ENCODE measurements at regions not wholly inside any gene's neighbourhood (a gene's known extent, or its start where the extent isn't known, plus 50 kb on each side); places are given as distances from the start of the nearest gene placed in this dataset.

DNA sequence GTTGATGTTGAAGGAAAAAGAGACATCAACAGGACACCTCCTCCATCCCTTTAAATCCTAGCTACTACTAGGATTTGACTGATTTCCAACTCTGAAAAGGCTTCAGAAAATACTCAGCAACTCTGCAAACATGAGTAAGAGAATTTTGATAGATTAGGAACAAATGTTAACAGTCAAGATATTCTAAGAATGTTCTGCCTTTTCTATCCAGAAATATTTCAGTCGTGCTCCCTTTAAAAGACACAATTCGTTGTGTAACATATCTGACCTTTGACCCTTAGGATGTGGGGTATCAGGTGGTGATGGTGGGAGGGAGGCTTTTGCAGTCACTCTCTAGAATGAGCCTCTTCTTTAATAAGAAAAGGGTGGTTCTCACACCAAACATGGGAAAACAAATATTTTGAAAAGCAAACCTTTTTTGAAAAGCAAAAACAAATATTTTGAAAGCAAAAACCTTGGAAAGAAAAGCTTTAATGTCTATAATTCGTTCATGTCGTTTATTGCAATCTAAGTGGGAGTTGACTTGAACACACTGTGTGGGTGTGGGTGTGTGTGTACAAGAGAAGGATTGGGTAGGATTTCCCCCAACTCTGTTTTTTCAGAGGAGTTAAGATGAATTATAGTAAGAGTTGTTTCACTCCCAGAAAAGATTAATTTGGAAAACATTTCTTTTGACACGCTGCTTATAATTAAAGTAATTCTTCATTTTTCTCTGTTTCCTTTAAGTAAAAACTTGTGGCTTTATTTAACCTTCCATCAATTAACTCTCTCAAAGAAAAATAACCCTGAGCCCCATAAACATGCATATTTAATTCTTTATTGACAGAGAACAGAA lies 152.8 kb downstream of the TMEM167A start:
- H3K9ac ChIP-seq (ENCODE audit: low read depth in 1 of 2, low read length in 2 of 2), result no peak overlapping the region
- H3K27me3 ChIP-seq (ENCODE audit: control insufficient read depth in 2 of 2, insufficient read depth in 2 of 2, low read length in 2 of 2), result no peaks in the 10 kb centered on the region
- H3K4me1 ChIP-seq (ENCODE audit: control insufficient read depth in 2 of 2, insufficient read depth in 2 of 2, low read length in 2 of 2), result no peaks in the 10 kb centered on the region
- H3K36me3 ChIP-seq (ENCODE audit: control insufficient read depth in 2 of 2, insufficient read depth in 2 of 2, low read length in 2 of 2), result no peaks in the 10 kb centered on the region
- no peak overlapping the region for H3K4me3 ChIP-seq (ENCODE audit: low read length in 2 of 2)
- H3K27ac ChIP-seq (ENCODE audit: low read depth in 2 of 2, low read length in 2 of 2), result no peak overlapping the region
- no peaks in the 10 kb centered on the region for H3K9me3 ChIP-seq (ENCODE audit: control insufficient read depth in 2 of 2, low read length in 2 of 2)

DNA sequence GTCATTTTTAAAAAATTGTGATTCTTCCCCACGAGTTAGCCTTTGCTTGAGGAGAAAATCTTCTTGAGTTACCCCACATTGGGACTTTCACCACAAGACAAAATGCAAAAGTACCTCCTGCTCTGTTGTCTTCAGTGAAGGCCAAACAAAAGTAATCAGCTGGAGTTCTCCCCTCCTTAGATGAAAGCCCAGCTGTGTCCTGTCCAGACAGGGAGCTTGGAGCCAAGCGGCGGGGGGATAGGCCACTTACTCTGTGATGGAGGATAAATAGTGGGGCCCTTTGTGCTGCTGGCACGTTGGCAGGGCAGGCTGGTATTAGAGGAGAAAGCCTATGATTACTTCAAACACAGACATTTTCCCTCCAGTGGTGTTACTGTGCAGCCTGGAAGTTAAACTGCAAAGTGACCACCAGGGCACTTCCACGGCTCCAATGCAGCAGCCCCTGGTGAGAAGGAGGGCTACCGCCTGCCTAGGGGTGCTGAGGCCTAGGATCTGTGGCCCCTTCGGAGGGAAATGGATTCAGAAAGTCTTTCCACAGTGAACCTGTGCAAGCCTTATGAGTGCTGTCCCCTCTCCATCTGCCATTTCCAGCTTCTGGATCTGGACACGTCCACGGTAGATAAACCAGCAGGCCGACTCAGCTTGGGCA lies 155.0 kb downstream of the TMEM167A start:
- Histone ChIP-seq H3K27ac (ENCODE audit: low read depth in 2 of 2, low read length in 2 of 2) (no peak overlapping the region), H3K9ac (ENCODE audit: low read depth in 1 of 2, low read length in 2 of 2) (no peak overlapping the region)

DNA sequence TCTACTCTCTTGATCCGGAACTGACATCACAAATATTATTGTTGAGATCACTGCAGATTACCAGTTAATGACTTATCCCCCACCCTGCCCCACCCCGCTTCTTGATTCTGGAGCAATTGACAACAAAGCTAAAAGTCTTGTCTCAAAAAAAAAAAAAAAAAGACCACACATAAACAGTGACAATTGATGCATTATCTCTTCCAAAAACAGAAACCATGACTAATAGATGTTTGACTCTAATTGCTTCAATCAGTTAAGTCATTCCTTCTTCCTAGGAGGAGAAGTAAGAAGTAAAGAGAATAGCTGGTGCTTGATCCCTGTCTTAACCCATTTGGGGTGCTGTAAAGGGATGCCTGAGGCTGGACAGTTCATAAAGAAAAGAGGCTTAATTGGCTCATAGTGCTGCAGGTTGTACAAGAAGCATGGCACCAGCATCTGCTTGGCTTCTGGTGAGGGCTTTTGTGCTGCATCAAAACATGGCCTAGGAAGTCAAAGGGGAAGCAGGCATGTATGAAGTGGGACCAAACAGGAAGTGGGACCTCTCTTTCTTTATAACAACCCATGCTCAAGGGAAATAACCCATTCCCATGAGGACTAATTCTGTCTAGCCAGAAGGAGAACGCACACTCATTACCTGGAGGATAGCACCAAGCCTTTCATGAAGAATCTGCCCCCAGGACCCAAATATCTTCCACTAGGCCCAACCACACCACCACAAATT lies 158.7 kb downstream of the TMEM167A start:
- H3K27me3 ChIP-seq (ENCODE audit: control insufficient read depth in 2 of 2, insufficient read depth in 2 of 2, low read length in 2 of 2), result peaks cover 0 to 1% of the 10 kb centered on the region in 2 donors
- no peak overlapping the region for H3K9ac ChIP-seq (ENCODE audit: low read depth in 1 of 2, low read length in 2 of 2)
- no peak overlapping the region for H3K4me3 ChIP-seq (ENCODE audit: low read length in 2 of 2)
- H3K36me3 ChIP-seq (ENCODE audit: control insufficient read depth in 2 of 2, insufficient read depth in 2 of 2, low read length in 2 of 2), result no peaks in the 10 kb centered on the region
- no peaks in the 10 kb centered on the region for H3K4me1 ChIP-seq (ENCODE audit: control insufficient read depth in 2 of 2, insufficient read depth in 2 of 2, low read length in 2 of 2)
- H3K9me3 ChIP-seq (ENCODE audit: control insufficient read depth in 2 of 2, low read length in 2 of 2), result no peaks in the 10 kb centered on the region
- H3K27ac ChIP-seq (ENCODE audit: low read depth in 2 of 2, low read length in 2 of 2), result no peak overlapping the region

More for the DNA sequence above, 155.0 kb downstream of the TMEM167A start:
- Histone ChIP-seq H3K4me3 (ENCODE audit: low read length in 2 of 2) (no peak overlapping the region), H3K27me3 (ENCODE audit: control insufficient read depth in 2 of 2, insufficient read depth in 2 of 2, low read length in 2 of 2) (peaks cover 0 to 1% of the 10 kb centered on the region in 2 donors), H3K36me3 (ENCODE audit: control insufficient read depth in 2 of 2, insufficient read depth in 2 of 2, low read length in 2 of 2) (no peaks in the 10 kb centered on the region), H3K9me3 (ENCODE audit: control insufficient read depth in 2 of 2, low read length in 2 of 2) (no peaks in the 10 kb centered on the region), H3K4me1 (ENCODE audit: control insufficient read depth in 2 of 2, insufficient read depth in 2 of 2, low read length in 2 of 2) (no peaks in the 10 kb centered on the region)

DNA sequence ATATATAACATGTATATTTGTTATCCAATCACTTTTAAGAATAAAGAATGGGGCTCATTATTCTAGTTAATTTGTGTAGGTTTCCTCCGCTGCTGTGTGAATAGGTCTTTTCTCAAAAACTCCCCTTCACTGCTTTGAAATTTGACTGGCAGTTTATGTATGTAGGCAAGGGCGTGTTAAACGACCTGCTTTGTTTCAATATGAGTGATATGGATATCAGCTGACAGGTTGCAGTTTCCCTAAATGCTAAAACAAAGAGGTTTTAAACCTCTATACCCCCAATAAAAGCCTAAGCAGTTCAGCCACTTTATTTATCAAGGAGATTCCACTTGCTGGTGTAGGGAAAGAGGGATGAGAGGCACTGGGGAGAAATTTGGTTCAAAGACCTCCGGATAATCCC lies 159.6 kb downstream of the TMEM167A start:
- no peaks in the 10 kb centered on the region for H3K4me1 ChIP-seq (ENCODE audit: control insufficient read depth in 2 of 2, insufficient read depth in 2 of 2, low read length in 2 of 2)
- H3K27ac ChIP-seq (ENCODE audit: low read depth in 2 of 2, low read length in 2 of 2), result no peak overlapping the region
- no peak overlapping the region for H3K4me3 ChIP-seq (ENCODE audit: low read length in 2 of 2)
- no peaks in the 10 kb centered on the region for H3K9me3 ChIP-seq (ENCODE audit: control insufficient read depth in 2 of 2, low read length in 2 of 2)
- peaks cover 0 to 1% of the 10 kb centered on the region in 2 donors for H3K27me3 ChIP-seq (ENCODE audit: control insufficient read depth in 2 of 2, insufficient read depth in 2 of 2, low read length in 2 of 2)
- no peak overlapping the region for H3K9ac ChIP-seq (ENCODE audit: low read depth in 1 of 2, low read length in 2 of 2)
- H3K36me3 ChIP-seq (ENCODE audit: control insufficient read depth in 2 of 2, insufficient read depth in 2 of 2, low read length in 2 of 2), result no peaks in the 10 kb centered on the region

DNA sequence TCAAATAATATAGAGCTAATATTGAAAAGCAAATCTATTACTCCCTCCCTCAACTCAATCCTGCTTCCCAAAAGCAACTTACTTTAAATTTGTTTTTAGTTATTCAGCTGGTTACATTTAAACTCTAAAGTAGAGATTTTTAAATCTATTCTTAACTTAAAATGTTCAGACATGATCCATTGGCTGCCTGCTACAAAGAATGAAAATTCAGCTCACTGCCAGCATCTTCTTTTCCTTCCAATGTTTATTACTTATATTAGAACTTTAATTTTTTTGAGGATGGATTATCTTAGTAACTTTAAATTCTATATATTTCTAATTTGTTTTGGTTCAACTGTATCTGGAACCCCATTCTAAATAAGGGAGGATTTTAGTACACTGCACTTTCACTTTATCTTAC lies 163.2 kb downstream of the TMEM167A start:
- H3K4me3 ChIP-seq (ENCODE audit: low read length in 2 of 2), result no peak overlapping the region
- H3K27ac ChIP-seq (ENCODE audit: low read depth in 2 of 2, low read length in 2 of 2), result no peak overlapping the region
- no peaks in the 10 kb centered on the region for H3K4me1 ChIP-seq (ENCODE audit: control insufficient read depth in 2 of 2, insufficient read depth in 2 of 2, low read length in 2 of 2)
- no peaks in the 10 kb centered on the region for H3K9me3 ChIP-seq (ENCODE audit: control insufficient read depth in 2 of 2, low read length in 2 of 2)
- peaks cover 0 to 1% of the 10 kb centered on the region in 2 donors for H3K27me3 ChIP-seq (ENCODE audit: control insufficient read depth in 2 of 2, insufficient read depth in 2 of 2, low read length in 2 of 2)
- no peaks in the 10 kb centered on the region for H3K36me3 ChIP-seq (ENCODE audit: control insufficient read depth in 2 of 2, insufficient read depth in 2 of 2, low read length in 2 of 2)
- no peak overlapping the region for H3K9ac ChIP-seq (ENCODE audit: low read depth in 1 of 2, low read length in 2 of 2)

DNA sequence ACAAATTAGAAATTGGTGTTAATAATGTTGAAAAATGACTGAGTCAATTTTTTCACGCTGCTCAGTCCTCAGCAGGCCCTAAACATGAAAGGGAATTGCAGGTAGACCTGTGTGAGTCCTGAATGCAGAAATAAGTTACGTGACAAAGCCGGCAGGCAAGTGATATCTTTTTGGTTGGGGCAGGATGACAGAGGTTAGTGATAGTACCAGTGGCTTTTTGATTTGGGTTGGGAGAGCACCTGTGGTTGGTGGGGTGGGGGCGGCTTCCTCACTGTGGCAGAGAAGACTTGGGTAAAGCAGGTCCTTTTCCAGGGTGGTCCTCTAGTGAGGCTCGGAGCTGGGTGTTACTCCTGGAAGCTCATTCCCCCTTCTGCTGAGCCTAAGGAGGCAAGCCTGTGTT lies 164.7 kb downstream of the TMEM167A start:
- no peak overlapping the region for H3K9ac ChIP-seq (ENCODE audit: low read depth in 1 of 2, low read length in 2 of 2)
- no peak overlapping the region for H3K4me3 ChIP-seq (ENCODE audit: low read length in 2 of 2)
- H3K27ac ChIP-seq (ENCODE audit: low read depth in 2 of 2, low read length in 2 of 2), result no peak overlapping the region
- H3K4me1 ChIP-seq (ENCODE audit: control insufficient read depth in 2 of 2, insufficient read depth in 2 of 2, low read length in 2 of 2), result no peaks in the 10 kb centered on the region
- no peaks in the 10 kb centered on the region for H3K9me3 ChIP-seq (ENCODE audit: control insufficient read depth in 2 of 2, low read length in 2 of 2)
- no peaks in the 10 kb centered on the region for H3K27me3 ChIP-seq (ENCODE audit: control insufficient read depth in 2 of 2, insufficient read depth in 2 of 2, low read length in 2 of 2)
- H3K36me3 ChIP-seq (ENCODE audit: control insufficient read depth in 2 of 2, insufficient read depth in 2 of 2, low read length in 2 of 2), result no peaks in the 10 kb centered on the region

DNA sequence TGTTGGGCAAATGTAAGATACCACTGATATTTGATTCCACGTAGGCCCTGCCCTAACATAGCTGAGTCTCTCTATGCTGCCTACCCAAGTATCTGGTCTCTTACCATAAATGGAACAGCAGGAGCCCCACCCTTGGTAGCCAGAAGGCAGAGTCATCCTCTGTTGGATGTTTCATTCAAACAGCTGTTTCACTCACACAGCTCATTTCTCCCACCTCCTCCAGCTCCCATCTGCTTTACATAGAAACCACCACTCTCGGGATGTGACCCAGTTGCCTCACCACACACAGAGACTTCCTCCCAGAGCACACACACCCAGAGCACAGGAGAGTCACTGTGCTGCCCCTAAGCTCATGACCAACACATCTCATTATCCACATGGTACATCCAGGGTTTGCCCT lies 165.3 kb downstream of the TMEM167A start:
- Histone ChIP-seq H3K4me1 (ENCODE audit: control insufficient read depth in 2 of 2, insufficient read depth in 2 of 2, low read length in 2 of 2) (no peaks in the 10 kb centered on the region), H3K4me3 (ENCODE audit: low read length in 2 of 2) (no peak overlapping the region), H3K9me3 (ENCODE audit: control insufficient read depth in 2 of 2, low read length in 2 of 2) (no peaks in the 10 kb centered on the region), H3K9ac (ENCODE audit: low read depth in 1 of 2, low read length in 2 of 2) (no peak overlapping the region), H3K27me3 (ENCODE audit: control insufficient read depth in 2 of 2, insufficient read depth in 2 of 2, low read length in 2 of 2) (no peaks in the 10 kb centered on the region), H3K36me3 (ENCODE audit: control insufficient read depth in 2 of 2, insufficient read depth in 2 of 2, low read length in 2 of 2) (no peaks in the 10 kb centered on the region), H3K27ac (ENCODE audit: low read depth in 2 of 2, low read length in 2 of 2) (no peak overlapping the region)

DNA sequence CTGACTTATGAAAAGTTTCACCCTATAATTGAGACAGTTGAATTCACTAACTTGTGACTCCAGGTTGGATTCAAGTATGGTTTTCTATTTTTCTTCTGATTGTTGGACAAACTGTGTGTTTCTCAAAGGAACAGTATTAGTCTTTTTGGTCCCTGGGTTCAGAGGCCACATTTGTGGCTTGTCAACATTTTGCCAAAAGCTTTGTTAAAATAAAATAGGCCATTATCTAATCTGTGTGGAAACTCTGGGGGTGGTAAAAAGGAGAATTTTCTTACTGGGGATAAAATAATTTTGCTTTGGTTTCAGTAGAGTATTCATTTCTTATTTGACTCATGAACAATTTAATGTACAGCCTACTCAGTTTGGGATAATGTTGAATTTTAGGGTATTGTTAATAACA lies 166.3 kb downstream of the TMEM167A start:
- Histone ChIP-seq H3K27me3 (ENCODE audit: control insufficient read depth in 2 of 2, insufficient read depth in 2 of 2, low read length in 2 of 2) (no peaks in the 10 kb centered on the region), H3K4me1 (ENCODE audit: control insufficient read depth in 2 of 2, insufficient read depth in 2 of 2, low read length in 2 of 2) (no peaks in the 10 kb centered on the region), H3K4me3 (ENCODE audit: low read length in 2 of 2) (no peak overlapping the region), H3K9ac (ENCODE audit: low read depth in 1 of 2, low read length in 2 of 2) (no peak overlapping the region), H3K36me3 (ENCODE audit: control insufficient read depth in 2 of 2, insufficient read depth in 2 of 2, low read length in 2 of 2) (no peaks in the 10 kb centered on the region), H3K27ac (ENCODE audit: low read depth in 2 of 2, low read length in 2 of 2) (no peak overlapping the region), H3K9me3 (ENCODE audit: control insufficient read depth in 2 of 2, low read length in 2 of 2) (no peaks in the 10 kb centered on the region)

DNA sequence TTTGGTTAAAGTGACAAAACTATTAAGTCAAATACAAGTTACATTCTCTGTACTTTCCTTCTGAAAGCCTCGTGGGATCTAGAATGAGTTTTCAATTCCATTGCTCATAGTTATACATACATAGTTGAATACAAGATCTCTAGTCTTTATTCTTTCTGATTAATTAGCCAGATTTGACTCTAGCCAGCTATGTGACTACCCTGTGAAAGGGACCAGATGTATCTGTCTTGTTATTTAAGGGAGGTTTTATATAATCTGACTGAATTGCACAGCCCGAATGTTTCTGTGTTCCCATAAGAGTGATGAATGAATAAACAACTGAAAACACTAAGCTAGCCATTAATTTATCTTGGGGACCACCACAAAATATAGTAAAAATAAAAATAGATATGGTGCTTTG lies 166.7 kb downstream of the TMEM167A start:
- Histone ChIP-seq H3K9ac (ENCODE audit: low read depth in 1 of 2, low read length in 2 of 2) (no peak overlapping the region), H3K27ac (ENCODE audit: low read depth in 2 of 2, low read length in 2 of 2) (no peak overlapping the region), H3K27me3 (ENCODE audit: control insufficient read depth in 2 of 2, insufficient read depth in 2 of 2, low read length in 2 of 2) (no peaks in the 10 kb centered on the region), H3K4me3 (ENCODE audit: low read length in 2 of 2) (no peak overlapping the region), H3K4me1 (ENCODE audit: control insufficient read depth in 2 of 2, insufficient read depth in 2 of 2, low read length in 2 of 2) (no peaks in the 10 kb centered on the region), H3K36me3 (ENCODE audit: control insufficient read depth in 2 of 2, insufficient read depth in 2 of 2, low read length in 2 of 2) (no peaks in the 10 kb centered on the region), H3K9me3 (ENCODE audit: control insufficient read depth in 2 of 2, low read length in 2 of 2) (no peaks in the 10 kb centered on the region)

DNA sequence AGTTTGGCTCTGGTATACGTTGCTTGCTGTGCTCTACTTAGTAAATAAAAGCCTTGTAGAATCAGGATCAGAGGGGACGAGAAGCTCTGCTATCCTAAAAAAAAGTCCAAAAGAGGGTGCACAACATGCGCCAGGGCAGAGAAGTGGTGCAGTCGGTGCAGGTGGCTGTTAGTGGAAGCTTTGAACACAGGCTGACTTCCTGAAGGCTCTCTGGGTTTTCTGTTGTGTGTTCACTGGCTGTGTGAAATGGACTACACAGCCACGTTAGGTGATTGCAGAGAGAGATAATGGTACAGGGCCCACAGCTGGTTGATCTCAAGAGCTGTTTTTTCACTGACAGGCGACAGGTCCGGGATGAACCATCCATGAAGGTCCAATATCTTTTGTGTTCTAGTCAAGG lies 167.4 kb downstream of the TMEM167A start:
- Histone ChIP-seq H3K9ac (ENCODE audit: low read depth in 1 of 2, low read length in 2 of 2) (no peak overlapping the region), H3K4me1 (ENCODE audit: control insufficient read depth in 2 of 2, insufficient read depth in 2 of 2, low read length in 2 of 2) (no peaks in the 10 kb centered on the region), H3K27ac (ENCODE audit: low read depth in 2 of 2, low read length in 2 of 2) (no peak overlapping the region), H3K4me3 (ENCODE audit: low read length in 2 of 2) (no peak overlapping the region), H3K27me3 (ENCODE audit: control insufficient read depth in 2 of 2, insufficient read depth in 2 of 2, low read length in 2 of 2) (no peaks in the 10 kb centered on the region), H3K9me3 (ENCODE audit: control insufficient read depth in 2 of 2, low read length in 2 of 2) (no peaks in the 10 kb centered on the region), H3K36me3 (ENCODE audit: control insufficient read depth in 2 of 2, insufficient read depth in 2 of 2, low read length in 2 of 2) (no peaks in the 10 kb centered on the region)
